OCI-LY3 (cell line): ENCODE measurements at regions not wholly inside any gene's neighbourhood (a gene's known extent, or its start where the extent isn't known, plus 50 kb on each side); places are given as distances from the start of the nearest gene placed in this dataset.
"Not testable (repeated sequence)": the region's sequence is repeated elsewhere in the genome, so short reads cannot be mapped to it uniquely, and the experiment has no call there.

Experiments
- EZH2phosphoT487 ChIP-seq: fragments of 200-600 bp; shearing (Covaris generic); IDR thresholded peaks from 2 replicates; pipeline ENCODE4 v1.6.1; 2018; ENCODE audit warnings: antibody characterized with exemption, mixed run types, low read depth
- TF ChIP-seq, protein P1 (sequence below): fragments of 200-600, 300-600 bp; sonication (generic); IDR thresholded peaks from 2 replicates; pipeline ENCODE4 v1.5.1; 2014; ENCODE audit warnings: antibody characterized with exemption, low read length, low read depth

DNA sequence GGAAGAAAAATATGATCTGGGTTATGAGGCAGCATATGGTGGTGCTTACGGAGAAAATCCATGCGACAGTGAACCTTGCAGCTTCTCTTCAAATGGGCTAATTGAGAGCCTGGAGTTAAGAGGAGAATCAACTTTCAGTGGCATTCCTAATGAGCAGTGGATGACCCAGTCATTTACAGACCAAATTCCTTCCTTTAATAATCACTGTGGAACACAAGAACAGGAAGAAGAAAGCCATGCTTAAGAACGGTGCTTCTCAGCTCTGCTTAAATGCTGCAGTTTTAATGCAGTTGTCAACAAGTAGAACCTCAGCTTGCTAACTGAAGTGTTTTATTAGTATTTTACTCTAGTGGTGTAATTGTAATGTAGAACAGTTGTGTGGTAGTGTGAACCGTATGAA lies 154.2 kb upstream of the RASSF8 start:
- TF ChIP-seq, protein P1, sequence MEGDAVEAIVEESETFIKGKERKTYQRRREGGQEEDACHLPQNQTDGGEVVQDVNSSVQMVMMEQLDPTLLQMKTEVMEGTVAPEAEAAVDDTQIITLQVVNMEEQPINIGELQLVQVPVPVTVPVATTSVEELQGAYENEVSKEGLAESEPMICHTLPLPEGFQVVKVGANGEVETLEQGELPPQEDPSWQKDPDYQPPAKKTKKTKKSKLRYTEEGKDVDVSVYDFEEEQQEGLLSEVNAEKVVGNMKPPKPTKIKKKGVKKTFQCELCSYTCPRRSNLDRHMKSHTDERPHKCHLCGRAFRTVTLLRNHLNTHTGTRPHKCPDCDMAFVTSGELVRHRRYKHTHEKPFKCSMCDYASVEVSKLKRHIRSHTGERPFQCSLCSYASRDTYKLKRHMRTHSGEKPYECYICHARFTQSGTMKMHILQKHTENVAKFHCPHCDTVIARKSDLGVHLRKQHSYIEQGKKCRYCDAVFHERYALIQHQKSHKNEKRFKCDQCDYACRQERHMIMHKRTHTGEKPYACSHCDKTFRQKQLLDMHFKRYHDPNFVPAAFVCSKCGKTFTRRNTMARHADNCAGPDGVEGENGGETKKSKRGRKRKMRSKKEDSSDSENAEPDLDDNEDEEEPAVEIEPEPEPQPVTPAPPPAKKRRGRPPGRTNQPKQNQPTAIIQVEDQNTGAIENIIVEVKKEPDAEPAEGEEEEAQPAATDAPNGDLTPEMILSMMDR, result not testable (repeated sequence)
- TF ChIP-seq EZH2phosphoT487, result not testable (repeated sequence)
